Neural cell (in vitro differentiated cells): ENCODE measurements at regions not wholly inside any gene's neighbourhood (a gene's known extent, or its start where the extent isn't known, plus 50 kb on each side); places are given as distances from the start of the nearest gene placed in this dataset.

Experiments used
- H2AFZ ChIP-seq: fragments of 200-600, 300-800 bp; sonication (generic), shearing (Covaris generic); 2 replicates; pipeline ENCODE4 v1.6.0; 2014; ENCODE audit warnings: low read depth, mild to moderate bottlenecking, antibody characterized with exemption, low read length, moderate library complexity
- H3F3A ChIP-seq: fragments of 200-600 bp; shearing (Covaris generic); 2 replicates; pipeline ENCODE4 v1.6.1; 2016; ENCODE audit warnings: mild to moderate bottlenecking, moderate library complexity, mixed read lengths, antibody characterized with exemption, low read length; ENCODE audit not compliant: insufficient read depth, poor library complexity, severe bottlenecking
- H3K27ac ChIP-seq: fragments of 200-600, 300-800 bp; sonication (generic), shearing (Covaris generic); 2 replicates; pipeline ENCODE4 v1.5.1; 2014; ENCODE audit warnings: mild to moderate bottlenecking, low read length, moderate library complexity
- H3K27me3 ChIP-seq: fragments of 300-800, 200-600 bp; sonication (generic), shearing (Covaris generic); 2 replicates; pipeline ENCODE4 v1.6.0; 2014; ENCODE audit warnings: mild to moderate bottlenecking, low read depth, low read length, moderate library complexity; ENCODE audit not compliant: insufficient read depth
- H3K36me3 ChIP-seq: fragments of 300-800, 200-600 bp; sonication (generic), shearing (Covaris generic); 2 replicates; pipeline ENCODE4 v1.5.1; 2014; ENCODE audit warnings: mild to moderate bottlenecking, antibody characterized with exemption, low read length, moderate library complexity; ENCODE audit not compliant: insufficient read depth
- H3K4me2 ChIP-seq: fragments of 300-800, 200-600 bp; sonication (generic), shearing (Covaris generic); 2 replicates; pipeline ENCODE4 v1.6.0; 2014; ENCODE audit warnings: mild to moderate bottlenecking, low read length
- H3K4me3 ChIP-seq: fragments of 300-800, 200-600 bp; sonication (generic), shearing (Covaris generic); 2 replicates; pipeline ENCODE4 v1.5.1; 2014; ENCODE audit warnings: mild to moderate bottlenecking, low read length, moderate library complexity
- H3K79me2 ChIP-seq: fragments of 200-600 bp; shearing (Covaris generic); replicated peaks from 2 replicates; pipeline ENCODE4 v1.6.0; 2014; ENCODE audit warnings: mild to moderate bottlenecking, low read length, moderate library complexity; ENCODE audit not compliant: insufficient read depth
- H3K9ac ChIP-seq: fragments of 300-800, 200-600 bp; sonication (generic), shearing (Covaris generic); 2 replicates; pipeline ENCODE4 v1.6.1; 2016; ENCODE audit warnings: mild to moderate bottlenecking, low read length, mixed read lengths
- H3K9me2 ChIP-seq: fragments of 200-600 bp; shearing (Covaris generic); 2 replicates; pipeline ENCODE4 v1.6.1; 2016; ENCODE audit warnings: mild to moderate bottlenecking, low read length, mixed read lengths; ENCODE audit not compliant: insufficient read depth
- H3K9me3 ChIP-seq: fragments of 200-600, 300-800 bp; sonication (generic), shearing (Covaris generic); 2 replicates; pipeline ENCODE4 v1.6.1; 2016; ENCODE audit warnings: mild to moderate bottlenecking, mixed run types, low read length, moderate library complexity, mixed read lengths
- H4K20me1 ChIP-seq: fragments of 200-600 bp; shearing (Covaris generic); 2 replicates; pipeline ENCODE4 v1.6.1; 2016; ENCODE audit warnings: mild to moderate bottlenecking, mixed run types; ENCODE audit not compliant: insufficient read depth
- EP300 ChIP-seq: fragments of 450-650 bp; conservative IDR thresholded peaks from 2 replicates; pipeline ENCODE4 v1.6.1; 2014; ENCODE audit warnings: antibody characterized with exemption, mild to moderate bottlenecking, moderate library complexity; ENCODE audit not compliant: poor library complexity, severe bottlenecking
- EZH2 ChIP-seq: fragments of 200-600, 300-800 bp; shearing (Covaris generic), sonication (generic); IDR thresholded peaks from 2 replicates; pipeline ENCODE4 v1.6.1; 2014; ENCODE audit warnings: antibody characterized with exemption, low read length, borderline replicate concordance, mild to moderate bottlenecking; ENCODE audit not compliant: insufficient read depth, poor library complexity, severe bottlenecking
- MXI1 ChIP-seq: fragments of 450-650 bp; conservative IDR thresholded peaks from 2 replicates; pipeline ENCODE4 v1.6.1; 2014; ENCODE audit warnings: antibody characterized with exemption, mild to moderate bottlenecking; ENCODE audit not compliant: poor library complexity, severe bottlenecking
- POLR2AphosphoS5 ChIP-seq: IDR thresholded peaks from 2 replicates; pipeline ENCODE4 v1.6.1; 2012
- RAD21 ChIP-seq: fragments of 450-650 bp; conservative IDR thresholded peaks from 2 replicates; pipeline ENCODE4 v1.6.1; 2014; ENCODE audit warnings: antibody characterized with exemption, mild to moderate bottlenecking, moderate library complexity
- REST ChIP-seq: IDR thresholded peaks from 2 replicates; pipeline ENCODE4 v1.6.1; 2012; ENCODE audit warnings: borderline replicate concordance
- SMC3 ChIP-seq: fragments of 450-650 bp; conservative IDR thresholded peaks from 2 replicates; pipeline ENCODE4 v1.6.1; 2014; ENCODE audit warnings: antibody characterized with exemption, mild to moderate bottlenecking, moderate library complexity; ENCODE audit not compliant: poor library complexity
- TAF1 ChIP-seq: IDR thresholded peaks from 2 replicates; pipeline ENCODE4 v1.6.1; 2012; ENCODE audit warnings: low read depth
- TF ChIP-seq, protein P1 (sequence below): fragments of 450-650 bp; IDR thresholded peaks from 2 replicates; pipeline ENCODE4 v1.5.1; 2014; ENCODE audit warnings: antibody characterized with exemption, mild to moderate bottlenecking, moderate library complexity; ENCODE audit not compliant: poor library complexity, severe bottlenecking

DNA sequence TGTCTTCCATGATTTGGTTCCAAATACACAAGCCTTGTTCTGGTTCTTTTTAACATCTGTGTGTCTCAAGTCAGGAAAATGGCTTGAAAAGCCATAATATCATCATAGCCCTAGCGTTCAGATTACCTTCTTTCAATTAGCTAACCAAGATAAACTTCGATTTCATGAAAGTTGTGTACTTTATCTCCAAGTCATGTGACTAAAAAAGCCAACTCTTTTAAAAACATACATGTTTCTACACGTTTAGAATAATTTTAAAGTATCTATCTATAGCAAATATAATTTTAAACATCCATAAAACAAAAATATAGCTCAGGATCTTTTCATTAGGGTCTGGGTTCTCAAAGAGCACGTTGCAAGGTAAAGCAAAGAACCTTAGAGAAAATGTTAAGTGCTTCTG is 261.1 kb downstream of the PRL start:
- Histone ChIP-seq H4K20me1 (no peaks in the 10 kb centered on the region), H3K79me2 (peaks cover 4% of the 10 kb centered on the region), H3K4me3 (peak overlapping the region; percentile 53), H3K36me3 (no peaks in the 10 kb centered on the region), H3K27me3 (no peaks in the 10 kb centered on the region), H3K9me3 (no peaks in the 10 kb centered on the region), H3K9me2 (no peaks in the 10 kb centered on the region), H3K9ac (no peak overlapping the region), H2AFZ (no peak overlapping the region), H3K4me2 (peak overlapping the region; percentile 64), H3K27ac (peak overlapping the region; percentile 28), H3F3A (no peaks in the 10 kb centered on the region)
- TF ChIP-seq SMC3: no peak
- no peak for TF ChIP-seq EZH2
- TF ChIP-seq EP300: no peak
- TF ChIP-seq TAF1: no peak
- TF ChIP-seq POLR2AphosphoS5: no peak
- no peak for TF ChIP-seq RAD21
- TF ChIP-seq MXI1: no peak
- TF ChIP-seq, protein P1, sequence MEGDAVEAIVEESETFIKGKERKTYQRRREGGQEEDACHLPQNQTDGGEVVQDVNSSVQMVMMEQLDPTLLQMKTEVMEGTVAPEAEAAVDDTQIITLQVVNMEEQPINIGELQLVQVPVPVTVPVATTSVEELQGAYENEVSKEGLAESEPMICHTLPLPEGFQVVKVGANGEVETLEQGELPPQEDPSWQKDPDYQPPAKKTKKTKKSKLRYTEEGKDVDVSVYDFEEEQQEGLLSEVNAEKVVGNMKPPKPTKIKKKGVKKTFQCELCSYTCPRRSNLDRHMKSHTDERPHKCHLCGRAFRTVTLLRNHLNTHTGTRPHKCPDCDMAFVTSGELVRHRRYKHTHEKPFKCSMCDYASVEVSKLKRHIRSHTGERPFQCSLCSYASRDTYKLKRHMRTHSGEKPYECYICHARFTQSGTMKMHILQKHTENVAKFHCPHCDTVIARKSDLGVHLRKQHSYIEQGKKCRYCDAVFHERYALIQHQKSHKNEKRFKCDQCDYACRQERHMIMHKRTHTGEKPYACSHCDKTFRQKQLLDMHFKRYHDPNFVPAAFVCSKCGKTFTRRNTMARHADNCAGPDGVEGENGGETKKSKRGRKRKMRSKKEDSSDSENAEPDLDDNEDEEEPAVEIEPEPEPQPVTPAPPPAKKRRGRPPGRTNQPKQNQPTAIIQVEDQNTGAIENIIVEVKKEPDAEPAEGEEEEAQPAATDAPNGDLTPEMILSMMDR: no peak
- no peak for TF ChIP-seq REST

GRCh38 chr6:22036275-22036674 is 260.6 kb downstream of the PRL start:
- peak overlapping the region; percentile 28 for H3K27ac ChIP-seq
- H3K27me3 ChIP-seq: no peaks in the 10 kb centered on the region
- no peak overlapping the region for H2AFZ ChIP-seq
- no peaks in the 10 kb centered on the region for H3K9me3 ChIP-seq
- H3K79me2 ChIP-seq: peaks cover 4% of the 10 kb centered on the region
- peak overlapping the region; percentile 64 for H3K4me2 ChIP-seq
- H3K9me2 ChIP-seq: no peaks in the 10 kb centered on the region
- no peaks in the 10 kb centered on the region for H3K36me3 ChIP-seq
- no peaks in the 10 kb centered on the region for H3F3A ChIP-seq
- TF ChIP-seq RAD21 (no peak), EP300 (peak; percentile 52), SMC3 (peak; percentile 17)
- peak overlapping the region; percentile 53 for H3K4me3 ChIP-seq
- no peaks in the 10 kb centered on the region for H4K20me1 ChIP-seq
- peak overlapping the region; percentile 34 for H3K9ac ChIP-seq

- H3K27ac ChIP-seq: peak overlapping the region; percentile 28
- H2AFZ ChIP-seq: no peak overlapping the region
- H3K79me2 ChIP-seq: peaks cover 4% of the 10 kb centered on the region
- TF ChIP-seq POLR2AphosphoS5: no peak
- TF ChIP-seq MXI1: no peak
- no peak for TF ChIP-seq TAF1
- TF ChIP-seq SMC3: no peak
- peak overlapping the region; percentile 64 for H3K4me2 ChIP-seq
- no peaks in the 10 kb centered on the region for H3K9me2 ChIP-seq
- no peaks in the 10 kb centered on the region for H3K9me3 ChIP-seq
- H3K36me3 ChIP-seq: no peaks in the 10 kb centered on the region
- peak overlapping the region; percentile 34 for H3K9ac ChIP-seq
- no peaks in the 10 kb centered on the region for H3K27me3 ChIP-seq
- H3F3A ChIP-seq: no peaks in the 10 kb centered on the region
- peak overlapping the region; percentile 53 for H3K4me3 ChIP-seq
- H4K20me1 ChIP-seq: no peaks in the 10 kb centered on the region
Measured at GRCh38 chr6:22036699-22037098, 260.1 kb downstream of the PRL start.
